ENCODE measurements at regions not wholly inside any gene's neighbourhood (a gene's known extent, or its start where the extent isn't known, plus 50 kb on each side); places are given as distances from the start of the nearest gene placed in this dataset.

GRCh38 chr3:153399636-153400035 lies 237.6 kb downstream of the RAP2B start:
- dilution Hi-C loops (cut with MboI; ENCODE audit: extremely low pct_ligation_motif_present, low sequenced_read_pairs) (no loop called here), intact Hi-C loops (cut with micrococcal nuclease) (loop anchor here (2.0 kb wide), 1 partner anchor 359 kb away; no protein-coding TSS in a partner anchor)
- FAIRE-seq (no peak), DNase-seq (ENCODE audit: low read depth, low spot score) (no peak)
- no peaks in the 10 kb centered on the region for H3K79me2 ChIP-seq (ENCODE audit: control insufficient read depth, insufficient read depth, low read length)
- peak overlapping the region; percentile 48 for H2AFZ ChIP-seq (ENCODE audit: low read depth, low read length)
- H3K9ac ChIP-seq (replicated peaks; ENCODE audit: extremely low read depth, insufficient read depth, low read length) = no peak overlapping the region
- no peak overlapping the region for H3K4me3 ChIP-seq (replicated peaks in 1 of 3; ENCODE audit: insufficient read depth in 1 of 3, low read depth in 1 of 3, low read length in 3 of 3)
- no peaks in the 10 kb centered on the region for H3K27me3 ChIP-seq (ENCODE audit: control insufficient read depth in 2 of 2, insufficient read depth in 2 of 2, low read length in 2 of 2)
- no peak for TF ChIP-seq FOS (IDR thresholded peaks at IDR 0.05; ENCODE audit: borderline replicate concordance, insufficient read depth, low read length)
- no peak for TF ChIP-seq MYC (IDR thresholded peaks at IDR 0.05; ENCODE audit: low read depth, low read length)
- TF ChIP-seq JUN (IDR thresholded peaks at IDR 0.05; ENCODE audit: borderline replicate concordance, insufficient read depth, insufficient read length, low read depth) = no peak
- no peak for TF ChIP-seq POLR2AphosphoS5 (IDR thresholded peaks at IDR 0.05; ENCODE audit: insufficient read depth, low read depth, low read length)
- TF ChIP-seq GATA2 (IDR thresholded peaks at IDR 0.05; ENCODE audit: insufficient read depth, insufficient read length, low read depth, low read length) = no peak
- no peak for TF ChIP-seq POLR2A (IDR thresholded peaks at IDR 0.05; ENCODE audit: low read depth, low read length)
- TF ChIP-seq CTCF (IDR thresholded peaks at IDR 0.05; ENCODE audit: extremely low read depth in 1 of 2, insufficient read depth in 1 of 2, low read depth in 1 of 2, low read length in 2 of 2) = no peak
- TF ChIP-seq MAX (IDR thresholded peaks at IDR 0.05; ENCODE audit: insufficient read depth, insufficient read length) = no peak
- TF ChIP-seq EZH2 (IDR thresholded peaks at IDR 0.05; ENCODE audit: borderline replicate concordance, low read depth, low read length, severe bottlenecking) = no peak
- POLR2A ChIA-PET = no interaction called here
- H3K36me3 ChIP-seq (ENCODE audit: control insufficient read depth in 2 of 2, extremely low read depth in 1 of 2, insufficient read depth in 2 of 2, low read length in 2 of 2) = no peaks in the 10 kb centered on the region
- H3K27ac ChIP-seq (ENCODE audit: insufficient read depth, low read depth, low read length) = no peak overlapping the region
- no peaks in the 10 kb centered on the region for H4K20me1 ChIP-seq (replicated peaks; ENCODE audit: control insufficient read depth, extremely low read depth, insufficient read depth, low read length)
- no peaks in the 10 kb centered on the region for H3K4me1 ChIP-seq (ENCODE audit: control insufficient read depth, extremely low read depth, insufficient read depth, low read length)
- H3K4me2 ChIP-seq (ENCODE audit: insufficient read depth, low read length) = no peak overlapping the region
- H3K9me3 ChIP-seq (replicated peaks; ENCODE audit: control insufficient read depth, insufficient read depth, low read length) = no peaks in the 10 kb centered on the region
- CTCF ChIA-PET = interaction anchor here (1.0 to 1.4 kb wide), 2 partner anchors 34 to 45 kb away, joined by 3 to 5 read pairs; no protein-coding TSS in a partner anchor
- no TSS peak for BruUV-seq (replicated peaks)
- H3K9me1 ChIP-seq (replicated peaks; ENCODE audit: control insufficient read depth, extremely low read depth, insufficient read depth, low read length) = no peaks in the 10 kb centered on the region
